Ishikawa (cell line): ENCODE measurements at regions not wholly inside any gene's neighbourhood (a gene's known extent, or its start where the extent isn't known, plus 50 kb on each side); places are given as distances from the start of the nearest gene placed in this dataset.

Experiments used
- EP300 ChIP-seq: IDR thresholded peaks from 2 replicates; pipeline ENCODE4 v1.6.1; 2012; ENCODE audit warnings: borderline replicate concordance
- REST ChIP-seq: IDR thresholded peaks from 2 replicates; pipeline ENCODE4 v1.6.1; 2012; ENCODE audit warnings: low read depth, mild to moderate bottlenecking
- TAF1 ChIP-seq: IDR thresholded peaks from 2 replicates; pipeline ENCODE4 v1.6.1; 2012; ENCODE audit warnings: low read depth, mild to moderate bottlenecking
- TCF12 ChIP-seq: IDR thresholded peaks from 2 replicates; pipeline ENCODE4 v1.6.1; 2012; ENCODE audit warnings: low read depth
- TEAD4 ChIP-seq: IDR thresholded peaks from 2 replicates; pipeline ENCODE4 v1.6.1; 2012
- USF1 ChIP-seq: IDR thresholded peaks from 2 replicates; pipeline ENCODE4 v1.6.1; 2012
- YY1 ChIP-seq: IDR thresholded peaks from 2 replicates; pipeline ENCODE4 v1.6.1; 2012; ENCODE audit warnings: low read depth

GRCh38 chr18:35835833-35836232 lies 136.6 kb upstream of the RMP24 start:
- TF ChIP-seq EP300 (no peak), TAF1 (no peak), USF1 (no peak), REST (no peak), YY1 (no peak), TCF12 (no peak), TEAD4 (no peak)
